Esophagus muscularis mucosa (tissue), 4 donors: ENCODE measurements at regions not wholly inside any gene's neighbourhood (a gene's known extent, or its start where the extent isn't known, plus 50 kb on each side); places are given as distances from the start of the nearest gene placed in this dataset.

Experiments
- CTCF ChIP-seq, 3 experiments: fragments of 200-600 bp in 2 of 3; fragments of 450-650 bp in 1 of 3; sonication (generic) in 2 of 3; IDR thresholded peaks; one replicate each; pipeline ENCODE4 v1.5.1; 2017 to 2019; ENCODE audit warnings: antibody characterized with exemption in 3 of 3, mild to moderate bottlenecking in 2 of 3, moderate library complexity in 1 of 3
- EP300 ChIP-seq: sonication (generic); formaldehyde crosslinking; IDR thresholded peaks from one replicate; pipeline ENCODE4 v1.6.1; 2017; ENCODE audit warnings: antibody characterized with exemption
- POLR2A ChIP-seq: fragments of 450-650 bp; IDR thresholded peaks from one replicate; pipeline ENCODE4 v1.6.1; 2017; ENCODE audit warnings: antibody characterized with exemption, moderate library complexity, mild to moderate bottlenecking, low read depth

GRCh38 chr3:124577494-124578167, 152.6 kb upstream of the UMPS start:
- no peak for TF ChIP-seq CTCF (IDR thresholded peaks at IDR 0.05)
- TF ChIP-seq POLR2A, result no peak
- TF ChIP-seq EP300, result no peak
